HG03159 (cell line): ENCODE measurements at regions not wholly inside any gene's neighbourhood (a gene's known extent, or its start where the extent isn't known, plus 50 kb on each side); places are given as distances from the start of the nearest gene placed in this dataset.
"Not testable (repeated sequence)": the region's sequence is repeated elsewhere in the genome, so short reads cannot be mapped to it uniquely, and the experiment has no call there.

Experiments used
- ATAC-seq: cut with Tn5 transposase; IDR thresholded peaks from one replicate; pipeline ENCODE4 v1.9.1; 2021; ENCODE audit warnings: mild to moderate bottlenecking, moderate library complexity; ENCODE audit not compliant: unreplicated experiment

DNA sequence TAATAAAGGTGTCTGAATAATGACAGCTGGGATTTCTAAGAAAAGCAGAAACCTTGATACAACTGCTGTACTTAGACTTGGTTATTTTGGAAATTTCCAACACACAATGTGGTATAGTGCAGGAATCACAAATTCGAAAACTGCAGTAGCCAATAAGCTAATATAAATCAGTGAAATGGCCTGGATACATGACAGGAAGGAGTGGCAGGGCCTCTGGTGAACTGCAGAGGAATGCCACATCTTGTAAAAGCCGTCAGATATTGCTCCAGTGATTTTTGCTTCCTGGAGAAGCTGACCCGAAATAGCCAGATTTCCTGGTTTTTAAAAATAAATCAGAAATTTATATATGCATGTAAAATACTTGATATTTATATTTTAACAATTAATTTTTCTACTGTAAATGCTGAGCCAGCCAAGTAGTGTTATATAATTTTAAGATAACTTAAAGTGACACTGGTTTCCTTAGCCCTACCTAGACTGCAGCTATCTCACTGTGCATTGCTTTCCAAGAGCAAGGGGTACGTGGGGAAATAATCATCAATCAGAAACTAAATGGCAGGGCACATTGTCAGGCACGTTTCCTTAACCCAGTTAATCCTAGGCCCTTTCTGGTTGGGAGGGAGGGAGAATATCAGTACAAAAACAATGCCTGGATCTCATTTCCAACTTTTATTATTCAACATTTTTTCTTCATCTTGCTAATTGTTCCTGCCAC, 182.4 kb downstream of the RASEF start:
- no peak for ATAC-seq

- ATAC-seq: no peak
Measured at GRCh38 chr9:82882138-82882537, 180.8 kb downstream of the RASEF start.

- ATAC-seq: no peak
Measured at GRCh38 chr9:82882748-82883147, 180.2 kb downstream of the RASEF start.

DNA sequence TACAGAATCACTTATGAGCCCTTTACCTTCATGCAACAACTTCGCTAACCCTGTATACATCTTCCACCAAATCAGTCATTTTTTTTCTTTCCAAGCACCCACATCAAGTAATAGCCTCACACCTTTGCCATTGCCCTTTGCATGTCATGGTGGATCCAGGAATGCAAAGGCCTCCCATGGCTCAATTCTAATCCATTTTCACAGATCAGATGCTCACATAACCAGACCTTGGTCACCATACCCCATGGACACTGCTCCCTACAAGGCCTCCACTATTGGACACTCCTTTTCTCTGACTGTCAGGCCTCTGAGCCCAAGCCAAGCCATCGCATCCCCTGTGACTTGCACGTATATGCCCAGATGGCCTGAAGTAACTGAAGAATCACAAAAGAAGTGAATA, 179.5 kb downstream of the RASEF start:
- ATAC-seq: no peak

DNA sequence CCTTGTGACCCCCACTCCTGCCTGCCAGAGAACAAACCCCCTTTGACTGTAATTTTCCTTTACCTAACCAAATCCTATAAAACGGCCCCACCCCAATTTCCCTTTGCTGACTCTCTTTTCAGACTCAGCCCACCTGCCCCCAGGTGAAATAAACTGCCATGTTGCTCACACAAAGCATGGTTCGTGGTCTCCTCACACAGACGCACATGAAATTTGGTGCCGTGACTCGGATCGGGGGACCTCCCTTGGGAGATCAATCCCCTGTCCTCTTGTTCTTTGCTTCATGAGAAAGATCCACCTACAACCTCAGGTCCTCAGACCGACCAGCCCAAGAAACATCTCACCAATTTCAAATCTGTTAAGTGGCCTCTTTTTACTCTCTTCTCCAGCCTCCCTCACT, 179.0 kb downstream of the RASEF start:
- not testable (repeated sequence) for ATAC-seq

DNA sequence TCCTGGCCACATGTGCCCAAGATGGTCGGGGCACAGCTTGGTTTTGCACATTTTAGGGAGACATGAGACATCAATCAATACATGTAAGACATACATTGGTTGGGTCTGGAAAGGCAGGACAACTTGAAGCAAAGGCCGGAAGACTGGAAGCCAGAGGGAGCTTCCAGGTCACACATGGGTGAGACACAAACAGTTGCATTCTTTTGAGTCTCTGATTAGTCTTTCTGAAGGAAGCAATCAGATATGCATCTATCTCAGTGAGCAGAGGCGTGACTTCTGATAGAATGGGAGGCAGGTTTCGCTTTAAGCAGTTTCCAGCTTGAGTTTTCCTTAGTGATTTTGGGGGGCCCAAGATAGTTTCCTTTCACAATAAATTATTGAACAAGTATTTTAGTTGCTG, 172.5 kb downstream of the RASEF start:
- ATAC-seq: no peak

- no peak for ATAC-seq
Measured at GRCh38 chr9:82890865-82891264, 172.1 kb downstream of the RASEF start.

DNA sequence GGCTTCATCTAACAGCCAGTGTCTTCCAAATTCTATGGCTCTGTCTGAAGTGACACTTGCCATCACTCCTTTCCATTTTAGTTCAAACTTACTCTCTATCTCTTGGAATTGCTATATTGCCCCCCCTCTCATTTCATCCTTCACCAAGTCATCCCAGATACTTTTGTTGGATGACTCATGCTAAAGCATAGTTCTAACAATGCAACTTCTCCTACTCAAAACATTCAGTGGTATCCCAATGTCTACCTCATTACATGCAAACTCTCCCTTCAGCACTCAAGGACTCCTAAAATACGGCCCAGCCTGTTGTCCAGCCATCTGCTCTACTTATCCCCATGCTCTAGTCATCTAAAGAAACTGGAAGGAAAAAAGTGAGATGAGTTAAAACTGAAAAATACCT, 171.6 kb downstream of the RASEF start:
- no peak for ATAC-seq

DNA sequence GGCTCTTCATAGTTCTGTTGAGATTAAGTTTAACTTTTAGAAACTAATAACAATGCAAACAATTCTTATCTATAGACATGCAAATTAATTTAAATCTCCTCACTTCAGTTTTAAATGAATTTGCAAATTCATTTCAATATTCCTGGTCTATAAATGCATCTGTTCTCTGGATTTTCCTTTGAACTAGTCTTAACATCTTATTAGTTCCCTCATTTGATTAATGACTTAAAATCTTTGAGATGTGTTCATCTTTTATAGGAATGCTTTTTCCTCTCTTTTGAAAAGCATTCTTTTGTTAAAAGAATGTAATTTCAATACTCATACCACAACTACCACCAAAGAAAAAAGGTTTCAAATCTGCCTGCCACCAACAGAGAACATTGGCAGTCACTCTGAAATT, 169.4 kb downstream of the RASEF start:
- ATAC-seq: no peak

DNA sequence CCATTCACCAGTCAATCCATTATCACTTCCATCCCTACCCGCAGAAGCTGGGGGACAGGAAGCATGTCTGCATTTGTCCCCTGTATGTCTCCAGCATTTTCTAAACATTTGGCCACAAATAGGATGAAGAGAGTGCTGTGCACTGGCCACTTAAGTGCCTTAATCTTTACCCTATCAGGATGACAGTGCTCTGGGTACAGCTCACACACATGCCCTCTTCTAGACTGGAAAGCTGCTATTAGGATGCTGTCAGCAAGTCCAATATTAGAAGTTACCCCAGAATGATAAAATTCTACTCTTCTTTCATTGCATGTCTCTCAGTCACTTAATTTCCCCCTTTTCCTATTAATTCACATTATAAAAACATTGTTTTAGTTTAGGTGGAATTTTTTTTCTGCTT, 168.4 kb downstream of the RASEF start:
- no peak for ATAC-seq

GRCh38 chr9:82894961-82895821, 167.8 kb downstream of the RASEF start:
- ATAC-seq: no peak

GRCh38 chr9:82895822-82896110, 167.2 kb downstream of the RASEF start:
- no peak for ATAC-seq

DNA sequence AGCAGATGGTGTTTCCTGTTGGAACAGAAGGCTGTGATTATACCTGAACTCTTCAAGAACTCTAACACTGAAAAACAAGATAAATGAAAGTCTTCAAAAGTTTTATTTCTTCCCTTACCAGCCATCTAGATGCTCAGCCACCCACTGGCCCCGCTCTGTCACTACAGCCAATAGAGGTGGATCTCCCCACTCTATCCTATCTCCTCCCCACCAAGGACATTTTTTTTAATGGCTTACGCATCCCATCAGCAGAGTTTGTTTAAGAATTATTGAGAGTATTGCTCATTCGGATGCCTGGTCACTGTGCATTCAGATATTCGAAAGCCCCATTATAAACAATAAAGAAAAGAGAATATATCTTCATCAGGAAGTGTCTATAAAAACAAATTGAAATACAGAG, 159.4 kb downstream of the RASEF start:
- ATAC-seq: no peak

- no peak for ATAC-seq
Measured at GRCh38 chr9:82911996-82912395, 150.9 kb downstream of the RASEF start.

- ATAC-seq: no peak
Measured at GRCh38 chr9:82912645-82913044, 150.3 kb downstream of the RASEF start.

- ATAC-seq: not testable (repeated sequence)
Measured at GRCh38 chr9:82916238-82916637, 146.7 kb downstream of the RASEF start.

GRCh38 chr9:82920154-82920553, 142.8 kb downstream of the RASEF start:
- no peak for ATAC-seq

DNA sequence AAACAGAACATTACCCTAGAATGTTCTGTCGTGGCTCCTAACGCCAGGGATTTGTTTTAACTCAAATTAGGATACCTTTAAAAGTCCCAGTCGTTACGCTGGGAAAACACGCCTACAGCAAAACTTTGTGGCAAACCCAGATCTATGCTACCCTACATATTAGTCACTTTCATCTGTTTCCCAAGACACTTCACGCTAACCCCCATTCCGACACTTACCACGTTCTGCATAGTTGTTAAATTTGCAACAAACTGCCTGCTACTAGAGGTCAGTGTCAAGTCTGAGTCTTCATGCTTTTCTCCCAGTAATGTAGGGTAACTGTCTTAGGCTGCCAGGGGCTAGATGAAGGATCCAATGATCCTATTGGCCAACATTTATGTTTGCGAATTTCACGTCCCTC, 140.3 kb downstream of the RASEF start:
- ATAC-seq: no peak

DNA sequence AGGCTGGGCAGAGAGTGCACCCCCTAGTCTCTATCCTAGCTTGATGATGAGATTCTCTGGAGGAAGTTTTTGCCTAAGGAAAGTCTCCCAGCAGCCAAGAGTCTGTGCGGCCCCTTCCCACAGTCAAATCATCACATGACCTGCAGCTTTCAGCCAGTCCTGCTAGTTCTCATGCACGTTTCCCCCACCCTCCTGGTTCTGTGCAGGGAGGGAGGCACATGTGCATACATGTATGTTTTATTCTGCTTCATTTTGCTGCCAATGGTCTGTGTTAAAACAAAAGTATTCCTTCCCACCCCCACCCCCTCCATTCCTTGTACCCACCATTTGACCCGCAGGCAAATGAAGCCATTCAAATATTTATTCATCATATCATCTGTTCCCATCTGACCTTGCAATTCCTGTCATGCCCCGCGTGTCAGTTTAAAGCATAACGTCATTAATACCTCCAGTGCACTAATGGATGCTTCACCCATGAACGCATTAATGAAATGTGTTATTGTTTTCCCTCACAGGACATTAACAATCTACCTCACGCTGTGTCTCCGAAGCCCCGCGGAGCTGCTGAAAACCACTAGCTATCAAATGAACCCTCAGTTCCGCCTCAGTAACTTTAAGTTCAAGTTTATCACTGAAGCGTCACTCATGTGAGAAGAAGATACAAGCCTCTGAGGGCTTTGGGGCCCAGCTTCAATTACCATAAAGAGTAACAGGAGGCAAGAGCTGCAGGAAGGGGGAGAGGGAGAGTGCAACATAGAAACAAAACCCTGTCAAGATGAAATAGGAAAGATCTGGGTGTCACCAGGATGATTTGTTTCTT, 139.6 kb downstream of the RASEF start:
- ATAC-seq: no peak

GRCh38 chr9:82923912-82924605, 138.9 kb downstream of the RASEF start:
- no peak for ATAC-seq
